ENCODE measurements at regions not wholly inside any gene's neighbourhood (a gene's known extent, or its start where the extent isn't known, plus 50 kb on each side); places are given as distances from the start of the nearest gene placed in this dataset.

- no peak for TF ChIP-seq CTCF (IDR thresholded peaks at IDR 0.05 in 8 of 11, conservative IDR thresholded peaks at IDR 0.05 in 3 of 11)
- TF ChIP-seq POLR2AphosphoS5 (IDR thresholded peaks at IDR 0.05): no peak
Observed at GRCh38 chr1:34404804-34405203, 228.1 kb downstream of the C1orf94 start.
